Panc1 (cell line): ENCODE measurements at regions not wholly inside any gene's neighbourhood (a gene's known extent, or its start where the extent isn't known, plus 50 kb on each side); places are given as distances from the start of the nearest gene placed in this dataset.

Source experiments
- POLR2AphosphoS5 ChIP-seq: IDR thresholded peaks from 2 replicates; pipeline ENCODE4 v1.6.1; 2012; ENCODE audit warnings: mild to moderate bottlenecking, low read depth, low read length, moderate library complexity
- TF ChIP-seq, protein P1 (sequence below): fragments of 450-650 bp; IDR thresholded peaks from 2 replicates; pipeline ENCODE4 v1.5.1; 2017; ENCODE audit warnings: mild to moderate bottlenecking
- TF ChIP-seq, protein P2 (sequence below), 2 experiments: IDR thresholded peaks; 2 replicates each; pipeline ENCODE4 v1.6.1; 2011 to 2012; ENCODE audit warnings: low read depth in 2 of 2, control low read depth in 1 of 2, low read length in 1 of 2, mild to moderate bottlenecking in 1 of 2, moderate library complexity in 1 of 2; ENCODE audit not compliant: insufficient read depth in 1 of 2

DNA sequence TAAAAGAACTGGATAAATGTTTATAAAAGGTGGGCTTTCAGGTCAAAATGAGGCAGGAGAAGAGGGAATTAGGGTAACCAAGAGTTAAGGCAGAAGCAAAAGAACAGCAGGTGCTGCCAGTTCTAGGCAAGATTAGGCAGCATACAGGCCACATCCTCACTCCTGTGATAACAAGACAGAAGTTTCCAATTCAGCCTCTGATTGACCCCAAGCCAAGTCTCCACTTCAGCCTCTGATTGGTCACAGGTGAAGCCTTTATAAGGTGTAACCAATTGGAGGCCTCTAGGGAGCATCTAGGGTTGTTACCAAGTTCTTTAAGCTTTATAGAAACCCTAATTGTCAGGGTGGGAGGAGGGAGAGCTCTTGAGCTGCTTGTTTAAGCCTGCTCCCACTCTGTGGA is 160.8 kb downstream of the MATN1 start:
- TF ChIP-seq, protein P1, sequence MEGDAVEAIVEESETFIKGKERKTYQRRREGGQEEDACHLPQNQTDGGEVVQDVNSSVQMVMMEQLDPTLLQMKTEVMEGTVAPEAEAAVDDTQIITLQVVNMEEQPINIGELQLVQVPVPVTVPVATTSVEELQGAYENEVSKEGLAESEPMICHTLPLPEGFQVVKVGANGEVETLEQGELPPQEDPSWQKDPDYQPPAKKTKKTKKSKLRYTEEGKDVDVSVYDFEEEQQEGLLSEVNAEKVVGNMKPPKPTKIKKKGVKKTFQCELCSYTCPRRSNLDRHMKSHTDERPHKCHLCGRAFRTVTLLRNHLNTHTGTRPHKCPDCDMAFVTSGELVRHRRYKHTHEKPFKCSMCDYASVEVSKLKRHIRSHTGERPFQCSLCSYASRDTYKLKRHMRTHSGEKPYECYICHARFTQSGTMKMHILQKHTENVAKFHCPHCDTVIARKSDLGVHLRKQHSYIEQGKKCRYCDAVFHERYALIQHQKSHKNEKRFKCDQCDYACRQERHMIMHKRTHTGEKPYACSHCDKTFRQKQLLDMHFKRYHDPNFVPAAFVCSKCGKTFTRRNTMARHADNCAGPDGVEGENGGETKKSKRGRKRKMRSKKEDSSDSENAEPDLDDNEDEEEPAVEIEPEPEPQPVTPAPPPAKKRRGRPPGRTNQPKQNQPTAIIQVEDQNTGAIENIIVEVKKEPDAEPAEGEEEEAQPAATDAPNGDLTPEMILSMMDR = no peak
- no peak for TF ChIP-seq POLR2AphosphoS5
- TF ChIP-seq, protein P2, sequence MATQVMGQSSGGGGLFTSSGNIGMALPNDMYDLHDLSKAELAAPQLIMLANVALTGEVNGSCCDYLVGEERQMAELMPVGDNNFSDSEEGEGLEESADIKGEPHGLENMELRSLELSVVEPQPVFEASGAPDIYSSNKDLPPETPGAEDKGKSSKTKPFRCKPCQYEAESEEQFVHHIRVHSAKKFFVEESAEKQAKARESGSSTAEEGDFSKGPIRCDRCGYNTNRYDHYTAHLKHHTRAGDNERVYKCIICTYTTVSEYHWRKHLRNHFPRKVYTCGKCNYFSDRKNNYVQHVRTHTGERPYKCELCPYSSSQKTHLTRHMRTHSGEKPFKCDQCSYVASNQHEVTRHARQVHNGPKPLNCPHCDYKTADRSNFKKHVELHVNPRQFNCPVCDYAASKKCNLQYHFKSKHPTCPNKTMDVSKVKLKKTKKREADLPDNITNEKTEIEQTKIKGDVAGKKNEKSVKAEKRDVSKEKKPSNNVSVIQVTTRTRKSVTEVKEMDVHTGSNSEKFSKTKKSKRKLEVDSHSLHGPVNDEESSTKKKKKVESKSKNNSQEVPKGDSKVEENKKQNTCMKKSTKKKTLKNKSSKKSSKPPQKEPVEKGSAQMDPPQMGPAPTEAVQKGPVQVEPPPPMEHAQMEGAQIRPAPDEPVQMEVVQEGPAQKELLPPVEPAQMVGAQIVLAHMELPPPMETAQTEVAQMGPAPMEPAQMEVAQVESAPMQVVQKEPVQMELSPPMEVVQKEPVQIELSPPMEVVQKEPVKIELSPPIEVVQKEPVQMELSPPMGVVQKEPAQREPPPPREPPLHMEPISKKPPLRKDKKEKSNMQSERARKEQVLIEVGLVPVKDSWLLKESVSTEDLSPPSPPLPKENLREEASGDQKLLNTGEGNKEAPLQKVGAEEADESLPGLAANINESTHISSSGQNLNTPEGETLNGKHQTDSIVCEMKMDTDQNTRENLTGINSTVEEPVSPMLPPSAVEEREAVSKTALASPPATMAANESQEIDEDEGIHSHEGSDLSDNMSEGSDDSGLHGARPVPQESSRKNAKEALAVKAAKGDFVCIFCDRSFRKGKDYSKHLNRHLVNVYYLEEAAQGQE (IDR thresholded peaks at IDR 0.05; ENCODE audit: insufficient read depth in 1 of 2, low read depth in 2 of 2, low read length in 1 of 2) = no peak
